GM19035 (cell line): ENCODE measurements at regions not wholly inside any gene's neighbourhood (a gene's known extent, or its start where the extent isn't known, plus 50 kb on each side); places are given as distances from the start of the nearest gene placed in this dataset.

ENCODE experiments used
- ATAC-seq: cut with Tn5 transposase; IDR thresholded peaks from one replicate; pipeline ENCODE4 v1.9.1; 2021; ENCODE audit not compliant: unreplicated experiment

DNA sequence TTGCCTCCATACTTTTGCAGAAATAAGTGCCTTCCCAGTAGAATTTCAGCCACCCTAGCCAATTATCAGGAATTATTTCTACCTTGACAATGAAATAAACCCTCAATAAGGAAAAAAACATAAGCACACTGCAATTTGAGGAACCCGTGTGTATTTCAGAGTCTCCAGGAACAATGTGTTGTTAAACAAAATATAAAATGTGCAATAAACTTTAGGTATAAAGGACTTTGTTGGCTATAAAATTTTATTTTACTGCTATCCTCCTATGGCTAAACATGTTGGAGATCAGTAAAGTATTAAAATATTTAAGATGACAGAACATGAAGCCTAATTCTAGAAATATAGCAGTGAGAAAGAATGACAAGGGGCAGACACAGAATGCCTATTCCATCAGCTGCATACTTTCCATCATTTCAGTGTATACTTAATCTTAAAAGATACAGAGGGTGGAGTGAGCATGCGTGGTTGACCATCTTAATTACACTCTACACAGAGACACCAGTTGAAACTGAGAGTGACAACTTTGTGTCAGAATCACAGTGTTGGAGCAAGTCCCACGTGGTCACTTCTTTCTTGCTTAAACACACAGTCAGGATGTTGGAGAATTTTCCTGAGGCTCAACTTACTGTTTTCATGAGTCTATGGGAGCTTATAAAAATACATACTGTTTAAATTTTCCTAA lies 79.0 kb upstream of the SUCLG2 start:
- no peak for ATAC-seq

DNA sequence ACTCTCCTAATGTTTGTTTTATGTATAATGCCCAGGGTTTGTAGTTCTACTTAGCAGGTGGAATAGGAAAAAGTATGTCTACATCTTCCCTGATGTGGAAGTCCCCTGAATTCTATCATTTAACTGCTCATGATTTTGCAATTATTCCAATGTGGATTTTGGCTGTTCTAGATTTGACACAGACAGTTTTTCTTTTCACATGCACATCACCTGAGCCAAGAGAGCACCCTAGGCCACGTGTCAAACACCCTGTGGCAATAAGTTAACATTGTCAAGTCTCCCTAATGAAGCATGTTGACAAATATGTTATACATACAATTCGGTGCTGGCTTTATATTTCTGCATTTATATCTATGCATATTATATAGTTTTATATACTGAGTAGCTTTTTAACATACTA lies 70.0 kb upstream of the SUCLG2 start:
- ATAC-seq = no peak

GRCh38 chr3:67723863-67724262 lies 69.5 kb upstream of the SUCLG2 start:
- ATAC-seq = no peak

GRCh38 chr3:67719333-67719732 lies 64.9 kb upstream of the SUCLG2 start:
- no peak for ATAC-seq

GRCh38 chr3:67715971-67716370 lies 61.6 kb upstream of the SUCLG2 start:
- ATAC-seq = no peak

DNA sequence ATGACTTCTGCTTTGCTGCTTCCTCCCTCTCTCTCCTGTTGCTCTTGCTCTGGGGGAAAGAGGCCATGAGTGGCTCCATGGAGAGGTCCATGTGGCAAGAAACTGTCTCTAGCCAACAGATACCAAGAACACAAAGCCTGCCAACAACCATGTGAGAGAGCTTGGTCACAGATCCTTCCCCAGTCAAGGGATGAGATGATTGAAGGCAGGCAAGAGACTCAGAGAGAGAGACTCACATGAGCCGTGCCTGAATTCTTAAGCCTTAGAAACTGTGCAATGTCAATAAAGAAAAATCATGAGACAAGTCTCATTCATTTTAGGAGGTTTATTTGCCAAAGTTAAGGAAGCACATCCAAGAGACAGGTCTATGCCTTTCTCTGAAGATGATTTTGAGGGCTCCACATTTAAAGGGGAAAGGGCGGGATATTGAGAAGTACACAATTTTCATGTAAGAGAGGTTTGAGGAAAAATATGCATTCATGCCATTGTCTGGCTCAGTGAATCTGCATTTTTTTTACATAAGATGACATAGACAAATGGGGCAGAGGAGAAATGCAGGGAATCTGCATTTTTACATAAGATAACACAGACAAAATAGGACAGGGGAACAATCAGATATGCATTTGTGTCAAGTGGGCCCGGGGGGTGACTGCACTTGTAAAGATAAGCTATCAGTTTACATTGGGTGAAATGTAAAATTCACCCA lies 59.5 kb upstream of the SUCLG2 start:
- ATAC-seq = no peak

GRCh38 chr3:67712259-67712658 lies 57.8 kb upstream of the SUCLG2 start:
- ATAC-seq = no peak

GRCh38 chr3:67710396-67710795 lies 56.0 kb upstream of the SUCLG2 start:
- ATAC-seq = no peak

DNA sequence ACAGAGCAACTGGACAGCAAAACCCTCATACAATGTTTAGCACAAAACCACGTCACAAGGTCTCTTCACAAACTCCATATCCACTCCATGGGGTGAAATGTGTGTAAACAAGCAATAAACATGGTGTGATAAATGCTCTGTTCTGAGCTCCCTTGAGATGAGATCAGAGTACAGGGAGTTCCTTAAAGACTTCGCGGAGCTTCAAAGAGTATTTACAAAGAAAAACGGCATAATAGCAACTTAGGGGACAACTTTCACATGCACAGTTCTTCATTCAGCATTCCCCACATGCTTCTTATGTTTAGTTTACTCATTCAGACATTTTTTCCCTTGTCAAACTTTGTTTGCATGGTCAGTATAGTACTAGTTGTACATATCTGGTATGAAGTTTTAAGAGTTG lies 52.5 kb upstream of the SUCLG2 start:
- ATAC-seq = no peak

- ATAC-seq = no peak
Observed at GRCh38 chr3:67704322-67704721, 49.9 kb upstream of the SUCLG2 start.
